GM19463 (cell line): ENCODE measurements at regions not wholly inside any gene's neighbourhood (a gene's known extent, or its start where the extent isn't known, plus 50 kb on each side); places are given as distances from the start of the nearest gene placed in this dataset.

Experiments used
- ATAC-seq: cut with Tn5 transposase; IDR thresholded peaks from one replicate; pipeline ENCODE4 v1.9.1; 2021; ENCODE audit warnings: mild to moderate bottlenecking, moderate library complexity; ENCODE audit not compliant: unreplicated experiment

DNA sequence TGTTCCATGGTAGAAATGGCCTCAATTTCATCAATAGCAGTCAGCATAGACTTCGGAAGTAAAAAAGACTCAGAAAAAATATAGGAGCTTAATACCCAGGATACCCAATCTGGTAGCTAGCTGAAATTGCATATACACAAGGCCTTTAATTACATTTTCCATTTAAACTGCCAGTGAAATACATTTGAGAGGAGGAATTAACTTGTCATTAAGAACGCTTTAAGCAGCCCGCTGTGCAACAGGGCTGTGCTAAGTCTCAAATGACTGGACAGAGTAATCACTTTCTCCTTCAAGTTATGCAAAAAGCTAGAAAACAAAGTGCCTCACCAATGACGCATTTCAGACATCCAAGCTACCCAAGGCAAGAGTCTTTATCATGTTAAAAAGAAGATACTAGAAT lies 558.8 kb downstream of the MBD2 start:
- ATAC-seq, result no peak

DNA sequence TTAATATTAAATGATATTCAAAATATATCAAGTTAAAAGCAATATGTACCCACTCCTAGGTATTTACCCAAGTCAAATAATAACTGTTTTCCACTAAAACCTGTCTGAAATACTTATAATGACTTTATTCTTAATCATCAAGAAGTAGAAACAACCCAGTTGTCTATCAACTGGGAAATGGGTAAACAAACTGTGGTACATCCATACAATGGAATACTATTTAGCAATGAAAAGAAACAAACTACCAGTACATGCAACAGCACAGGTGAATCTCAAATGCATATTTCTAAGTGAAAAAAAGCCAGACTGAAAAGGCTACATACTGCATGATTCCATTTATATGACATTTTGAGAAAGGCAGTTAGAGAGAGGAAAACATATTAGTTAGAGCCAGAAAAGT lies 559.9 kb downstream of the MBD2 start:
- no peak for ATAC-seq

DNA sequence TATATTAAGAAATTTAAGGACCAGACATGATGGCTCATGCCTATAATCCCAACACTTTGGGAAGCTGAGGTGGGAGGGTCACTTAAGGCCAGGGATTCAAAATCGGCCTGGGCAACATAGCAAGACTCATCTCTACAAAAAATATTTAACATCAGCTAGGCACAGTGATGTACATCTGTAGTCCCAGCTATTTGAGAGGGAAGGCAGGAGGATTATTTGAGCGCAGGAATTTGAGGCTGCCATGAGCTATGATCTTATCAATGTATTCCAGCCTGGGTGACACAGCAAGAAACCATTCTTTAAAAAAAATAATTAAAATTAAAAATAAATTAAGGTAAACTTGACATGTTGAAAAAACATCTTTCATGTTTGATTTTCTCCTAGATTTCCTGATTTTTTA lies 564.2 kb downstream of the MBD2 start:
- ATAC-seq, result no peak

DNA sequence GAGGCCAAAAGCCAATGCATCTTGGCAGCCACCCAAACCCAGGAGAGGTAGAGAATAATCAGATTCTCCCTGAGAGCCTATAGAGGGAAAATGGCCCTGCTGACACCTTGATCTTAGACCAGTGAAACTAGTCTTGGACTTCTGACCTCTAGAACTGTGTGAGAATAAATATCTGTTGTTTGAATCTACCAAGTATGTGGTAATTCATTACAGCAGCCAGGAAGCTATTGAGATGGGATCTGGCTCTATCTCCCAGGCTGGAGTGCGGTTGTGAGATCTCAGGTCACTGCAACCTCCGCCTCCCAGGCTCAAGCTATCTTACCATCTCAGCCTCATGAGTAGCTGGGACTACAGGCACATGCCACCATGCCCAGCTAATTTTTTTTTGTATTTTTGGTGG lies 567.2 kb downstream of the MBD2 start:
- no peak for ATAC-seq

DNA sequence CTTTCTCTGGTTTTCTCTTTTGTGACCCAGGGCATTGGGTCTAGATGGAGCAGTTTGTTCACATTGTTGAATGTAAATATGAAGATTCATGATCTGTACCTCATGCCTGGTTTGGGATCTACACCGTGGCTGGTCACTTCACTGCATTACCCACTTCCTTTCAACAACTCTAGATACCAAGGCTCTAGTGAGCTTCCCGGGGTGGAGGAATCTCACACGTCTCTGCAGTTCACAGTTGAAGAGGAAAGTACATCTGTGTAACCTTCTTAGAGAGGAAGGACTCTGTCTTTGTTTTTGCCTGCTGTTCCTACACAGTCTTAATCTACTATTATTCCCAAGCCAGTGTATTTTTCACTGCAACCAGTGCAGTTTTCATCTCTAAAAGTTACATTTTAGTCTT lies 574.8 kb downstream of the MBD2 start:
- ATAC-seq, result no peak

DNA sequence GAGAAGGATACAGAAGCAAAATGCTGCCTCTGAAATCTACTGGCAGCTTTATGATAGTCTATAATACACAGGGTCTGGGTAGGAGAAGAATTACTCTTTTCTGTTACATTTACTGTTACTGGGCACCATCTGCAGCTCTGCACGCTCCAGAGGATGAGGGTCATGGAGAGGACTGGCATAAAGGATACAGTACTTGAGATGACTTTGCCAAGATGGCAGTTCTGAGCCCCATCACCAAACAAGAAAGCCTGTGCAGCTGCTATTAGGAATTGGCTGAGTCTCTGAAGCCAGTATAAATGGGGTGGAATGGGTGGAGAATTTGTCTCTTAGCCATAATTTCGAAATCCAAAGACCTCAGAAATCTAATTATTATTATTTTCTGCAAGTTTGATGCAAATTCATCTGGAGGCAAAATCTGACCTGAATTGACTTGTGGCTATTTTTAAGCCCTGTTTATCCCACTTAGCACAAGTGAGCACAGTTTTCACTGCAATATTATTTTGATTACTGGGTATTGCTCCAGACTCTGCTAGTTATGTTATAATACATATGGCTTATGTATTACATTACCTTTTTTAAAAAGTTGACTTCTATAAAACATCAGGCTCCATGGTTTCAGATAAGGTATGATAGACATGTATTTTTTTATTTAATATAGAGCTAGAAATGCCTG lies 579.5 kb downstream of the MBD2 start:
- ATAC-seq, result no peak

DNA sequence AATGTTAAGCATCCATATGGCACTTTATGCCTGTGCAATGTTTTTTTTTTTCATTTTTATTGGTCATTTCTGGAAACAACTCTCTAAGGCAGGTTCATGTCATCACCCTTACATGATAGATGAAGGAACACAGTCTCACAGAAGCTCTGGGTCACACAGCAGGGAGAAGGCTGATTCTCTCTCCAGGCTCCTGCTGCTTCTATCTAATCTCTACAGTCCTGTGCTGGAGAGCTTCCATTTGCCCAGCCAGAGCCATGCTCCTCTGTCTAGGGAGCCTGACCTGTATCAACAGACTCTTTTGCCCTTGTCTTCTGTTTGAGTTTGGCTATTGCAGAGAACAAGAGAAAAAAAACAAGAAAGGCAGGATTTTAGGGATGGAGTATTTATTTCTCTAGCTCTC lies 584.8 kb downstream of the MBD2 start:
- no peak for ATAC-seq

DNA sequence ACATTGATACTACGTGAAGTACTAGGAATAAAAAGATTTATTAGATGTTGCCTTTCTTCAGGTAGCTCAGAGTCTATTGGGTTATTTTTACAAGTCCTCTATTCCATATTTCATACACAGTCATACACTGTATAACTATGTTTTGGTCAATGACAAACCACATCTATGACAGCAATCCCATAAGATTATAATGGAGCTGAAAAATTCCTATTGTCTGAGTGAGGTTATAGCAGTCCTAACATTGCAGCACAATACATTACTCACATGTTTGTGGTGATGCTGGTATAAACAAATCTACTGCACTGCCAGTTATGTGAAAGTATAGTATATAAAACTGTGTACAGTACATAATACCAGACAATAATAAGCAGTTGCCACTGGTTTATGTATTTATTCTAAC lies 595.1 kb downstream of the MBD2 start:
- no peak for ATAC-seq

DNA sequence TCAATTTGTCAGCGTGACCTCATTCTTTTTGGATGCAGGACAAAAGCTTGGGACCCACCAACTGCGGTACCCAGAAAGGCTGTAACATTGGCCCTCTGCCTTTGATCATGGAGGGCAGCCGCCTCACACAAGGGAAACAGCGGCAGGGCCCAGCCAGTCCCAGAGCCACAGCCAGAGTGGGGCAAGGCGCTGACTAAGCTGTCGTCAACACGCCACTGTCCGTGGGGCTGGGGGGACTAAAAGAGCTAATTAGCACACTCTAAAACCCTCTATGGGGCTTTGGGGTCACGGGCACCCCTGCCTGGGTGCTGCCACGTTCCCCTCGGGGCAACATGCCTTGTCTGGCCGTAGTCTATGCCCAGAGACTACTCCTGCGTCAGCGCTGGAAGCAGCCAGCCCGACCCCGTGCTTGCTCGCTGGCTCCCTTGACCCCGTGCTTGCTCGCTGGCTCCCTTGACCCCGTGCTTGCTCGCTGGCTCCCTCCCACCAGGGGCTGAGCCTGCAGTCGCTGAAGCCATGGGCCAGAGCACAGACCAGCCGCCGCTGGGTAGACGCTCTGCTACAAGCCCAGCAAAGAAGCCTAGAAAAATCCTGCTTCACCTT lies 598.4 kb downstream of the MBD2 start:
- ATAC-seq, result no peak

DNA sequence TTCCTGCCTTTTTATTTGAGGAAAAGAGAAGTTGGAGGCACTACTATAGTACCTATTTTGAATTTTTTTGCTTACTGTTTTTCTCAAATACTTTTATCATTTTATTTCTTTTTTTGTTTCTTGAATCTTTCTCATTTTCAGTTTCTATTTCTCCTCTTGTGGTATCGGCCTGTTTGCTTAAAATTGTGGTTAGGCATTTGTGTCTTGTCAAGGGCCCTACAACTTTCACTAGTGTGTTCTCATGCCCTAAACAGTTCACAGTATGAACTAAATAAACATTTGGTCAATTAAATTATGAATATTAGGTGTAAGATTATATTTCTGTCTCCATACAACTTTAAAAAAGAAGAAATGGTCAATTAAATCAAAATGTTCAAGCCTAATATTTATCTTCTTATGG lies 613.5 kb downstream of the MBD2 start:
- no peak for ATAC-seq

DNA sequence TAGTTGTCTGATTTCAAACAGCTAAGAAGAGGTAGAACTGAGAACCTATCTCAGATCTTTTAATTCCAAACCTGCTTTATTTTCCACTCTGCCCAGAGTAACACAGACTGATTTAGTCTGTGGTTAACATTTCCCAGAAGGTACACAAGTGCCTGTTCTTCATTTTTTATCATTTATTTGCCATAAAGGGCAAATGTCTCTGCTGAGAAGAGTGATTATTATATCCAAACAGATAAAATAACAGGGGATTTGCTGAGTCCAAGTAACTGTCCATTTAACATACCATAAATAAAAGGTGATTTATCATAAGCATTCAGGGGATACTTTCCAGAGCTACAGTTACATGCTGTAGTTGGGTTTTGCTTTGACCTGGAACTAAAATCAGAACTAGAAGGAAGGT lies 617.7 kb downstream of the MBD2 start:
- ATAC-seq, result no peak

DNA sequence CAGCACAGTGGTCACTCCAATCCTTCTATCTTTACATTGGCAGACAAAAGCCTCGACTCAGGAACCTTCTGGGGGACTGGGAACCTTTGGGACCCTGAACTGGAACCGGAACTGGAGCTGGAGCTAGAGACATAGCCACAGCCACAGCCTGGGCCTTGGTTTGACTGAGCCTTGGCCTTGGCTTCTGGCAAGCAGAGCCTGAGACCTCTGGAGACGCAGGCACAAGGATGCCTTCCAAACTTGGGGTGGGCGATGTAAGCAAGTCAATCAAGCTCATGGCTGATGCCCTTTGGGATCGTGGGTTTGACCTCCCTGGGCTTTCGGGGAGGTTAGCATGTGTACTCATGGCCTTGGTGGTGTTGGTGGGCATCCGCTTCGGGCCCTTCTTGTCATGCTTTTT lies 619.3 kb downstream of the MBD2 start:
- ATAC-seq, result no peak

DNA sequence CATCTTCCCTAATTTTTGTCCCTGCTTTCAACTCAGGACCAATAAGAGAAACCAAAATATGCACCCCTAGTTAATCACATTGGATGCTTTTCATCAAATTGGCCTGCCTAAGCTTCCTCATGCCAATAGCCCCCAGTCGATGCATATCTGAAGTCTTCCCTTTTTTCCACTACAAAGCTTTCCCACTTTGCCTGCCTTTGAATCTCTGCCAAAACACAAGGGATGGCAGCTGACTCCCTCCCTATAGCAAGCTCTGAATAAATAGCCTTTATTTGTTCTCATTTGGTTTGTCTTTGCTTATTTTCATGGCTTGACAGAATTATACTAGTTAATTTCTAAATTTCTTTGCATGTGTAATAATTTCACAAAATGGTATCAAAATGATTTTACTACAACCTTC lies 621.2 kb downstream of the MBD2 start:
- ATAC-seq, result no peak

DNA sequence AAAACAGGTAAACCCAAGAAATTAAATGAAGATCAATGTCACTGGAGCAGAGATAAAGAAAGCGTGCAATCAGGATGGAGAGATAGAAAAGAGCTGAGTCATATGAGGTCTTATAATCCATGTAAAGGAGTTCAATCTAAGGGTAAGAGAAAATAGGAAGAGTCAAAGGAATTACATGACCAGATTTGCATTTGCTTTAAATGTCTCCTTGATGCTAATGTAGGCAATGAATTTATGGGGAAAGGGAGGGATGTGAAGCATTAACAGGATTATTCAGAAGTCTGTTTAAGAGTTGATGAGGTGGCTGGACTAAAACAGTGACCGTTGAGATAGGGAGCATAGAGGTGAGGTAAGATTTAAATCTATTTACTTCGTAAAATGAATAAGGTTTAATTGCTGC lies 623.1 kb downstream of the MBD2 start:
- no peak for ATAC-seq

DNA sequence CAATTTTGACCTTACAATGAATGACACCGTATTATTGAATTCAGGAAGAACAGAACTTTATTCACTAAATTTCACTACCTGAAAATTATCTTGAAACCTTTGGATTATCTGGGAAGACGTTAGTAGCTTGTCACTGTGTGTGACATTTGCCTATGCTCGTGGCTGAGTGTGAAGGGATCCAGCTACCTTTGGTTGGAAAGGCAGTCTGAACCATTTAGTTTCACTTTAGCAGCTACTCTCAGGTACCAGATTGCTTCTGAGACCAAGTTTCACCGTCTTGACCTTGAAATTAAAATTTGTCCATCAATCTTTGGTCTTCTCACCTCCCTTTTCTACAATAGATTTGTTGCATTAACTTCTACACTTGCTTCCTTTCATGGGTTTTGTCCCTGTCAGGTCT lies 637.5 kb downstream of the MBD2 start:
- no peak for ATAC-seq
